ENCODE measurements at regions not wholly inside any gene's neighbourhood (a gene's known extent, or its start where the extent isn't known, plus 50 kb on each side); places are given as distances from the start of the nearest gene placed in this dataset.

DNA sequence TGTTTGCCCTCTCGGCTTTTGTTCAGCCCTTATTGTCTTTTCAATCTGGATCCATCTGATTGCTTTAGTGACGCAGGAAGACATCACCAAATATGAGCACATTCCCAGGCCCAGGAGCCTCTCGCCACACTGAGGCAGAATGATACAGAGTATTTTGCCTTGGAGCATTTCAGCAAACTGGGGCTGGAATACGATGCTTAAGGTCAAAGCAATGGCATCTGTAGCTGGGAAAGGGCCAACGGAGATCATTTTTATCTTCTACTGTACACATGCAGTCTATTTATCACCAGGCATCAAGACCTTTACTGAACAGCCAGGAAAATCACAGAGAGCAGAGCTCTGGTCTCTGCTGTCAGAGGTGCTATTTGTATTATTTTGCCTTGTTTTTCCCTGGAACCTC, 655.3 kb downstream of the RNF144B start (continued):
- TF ChIP-seq, protein P1, sequence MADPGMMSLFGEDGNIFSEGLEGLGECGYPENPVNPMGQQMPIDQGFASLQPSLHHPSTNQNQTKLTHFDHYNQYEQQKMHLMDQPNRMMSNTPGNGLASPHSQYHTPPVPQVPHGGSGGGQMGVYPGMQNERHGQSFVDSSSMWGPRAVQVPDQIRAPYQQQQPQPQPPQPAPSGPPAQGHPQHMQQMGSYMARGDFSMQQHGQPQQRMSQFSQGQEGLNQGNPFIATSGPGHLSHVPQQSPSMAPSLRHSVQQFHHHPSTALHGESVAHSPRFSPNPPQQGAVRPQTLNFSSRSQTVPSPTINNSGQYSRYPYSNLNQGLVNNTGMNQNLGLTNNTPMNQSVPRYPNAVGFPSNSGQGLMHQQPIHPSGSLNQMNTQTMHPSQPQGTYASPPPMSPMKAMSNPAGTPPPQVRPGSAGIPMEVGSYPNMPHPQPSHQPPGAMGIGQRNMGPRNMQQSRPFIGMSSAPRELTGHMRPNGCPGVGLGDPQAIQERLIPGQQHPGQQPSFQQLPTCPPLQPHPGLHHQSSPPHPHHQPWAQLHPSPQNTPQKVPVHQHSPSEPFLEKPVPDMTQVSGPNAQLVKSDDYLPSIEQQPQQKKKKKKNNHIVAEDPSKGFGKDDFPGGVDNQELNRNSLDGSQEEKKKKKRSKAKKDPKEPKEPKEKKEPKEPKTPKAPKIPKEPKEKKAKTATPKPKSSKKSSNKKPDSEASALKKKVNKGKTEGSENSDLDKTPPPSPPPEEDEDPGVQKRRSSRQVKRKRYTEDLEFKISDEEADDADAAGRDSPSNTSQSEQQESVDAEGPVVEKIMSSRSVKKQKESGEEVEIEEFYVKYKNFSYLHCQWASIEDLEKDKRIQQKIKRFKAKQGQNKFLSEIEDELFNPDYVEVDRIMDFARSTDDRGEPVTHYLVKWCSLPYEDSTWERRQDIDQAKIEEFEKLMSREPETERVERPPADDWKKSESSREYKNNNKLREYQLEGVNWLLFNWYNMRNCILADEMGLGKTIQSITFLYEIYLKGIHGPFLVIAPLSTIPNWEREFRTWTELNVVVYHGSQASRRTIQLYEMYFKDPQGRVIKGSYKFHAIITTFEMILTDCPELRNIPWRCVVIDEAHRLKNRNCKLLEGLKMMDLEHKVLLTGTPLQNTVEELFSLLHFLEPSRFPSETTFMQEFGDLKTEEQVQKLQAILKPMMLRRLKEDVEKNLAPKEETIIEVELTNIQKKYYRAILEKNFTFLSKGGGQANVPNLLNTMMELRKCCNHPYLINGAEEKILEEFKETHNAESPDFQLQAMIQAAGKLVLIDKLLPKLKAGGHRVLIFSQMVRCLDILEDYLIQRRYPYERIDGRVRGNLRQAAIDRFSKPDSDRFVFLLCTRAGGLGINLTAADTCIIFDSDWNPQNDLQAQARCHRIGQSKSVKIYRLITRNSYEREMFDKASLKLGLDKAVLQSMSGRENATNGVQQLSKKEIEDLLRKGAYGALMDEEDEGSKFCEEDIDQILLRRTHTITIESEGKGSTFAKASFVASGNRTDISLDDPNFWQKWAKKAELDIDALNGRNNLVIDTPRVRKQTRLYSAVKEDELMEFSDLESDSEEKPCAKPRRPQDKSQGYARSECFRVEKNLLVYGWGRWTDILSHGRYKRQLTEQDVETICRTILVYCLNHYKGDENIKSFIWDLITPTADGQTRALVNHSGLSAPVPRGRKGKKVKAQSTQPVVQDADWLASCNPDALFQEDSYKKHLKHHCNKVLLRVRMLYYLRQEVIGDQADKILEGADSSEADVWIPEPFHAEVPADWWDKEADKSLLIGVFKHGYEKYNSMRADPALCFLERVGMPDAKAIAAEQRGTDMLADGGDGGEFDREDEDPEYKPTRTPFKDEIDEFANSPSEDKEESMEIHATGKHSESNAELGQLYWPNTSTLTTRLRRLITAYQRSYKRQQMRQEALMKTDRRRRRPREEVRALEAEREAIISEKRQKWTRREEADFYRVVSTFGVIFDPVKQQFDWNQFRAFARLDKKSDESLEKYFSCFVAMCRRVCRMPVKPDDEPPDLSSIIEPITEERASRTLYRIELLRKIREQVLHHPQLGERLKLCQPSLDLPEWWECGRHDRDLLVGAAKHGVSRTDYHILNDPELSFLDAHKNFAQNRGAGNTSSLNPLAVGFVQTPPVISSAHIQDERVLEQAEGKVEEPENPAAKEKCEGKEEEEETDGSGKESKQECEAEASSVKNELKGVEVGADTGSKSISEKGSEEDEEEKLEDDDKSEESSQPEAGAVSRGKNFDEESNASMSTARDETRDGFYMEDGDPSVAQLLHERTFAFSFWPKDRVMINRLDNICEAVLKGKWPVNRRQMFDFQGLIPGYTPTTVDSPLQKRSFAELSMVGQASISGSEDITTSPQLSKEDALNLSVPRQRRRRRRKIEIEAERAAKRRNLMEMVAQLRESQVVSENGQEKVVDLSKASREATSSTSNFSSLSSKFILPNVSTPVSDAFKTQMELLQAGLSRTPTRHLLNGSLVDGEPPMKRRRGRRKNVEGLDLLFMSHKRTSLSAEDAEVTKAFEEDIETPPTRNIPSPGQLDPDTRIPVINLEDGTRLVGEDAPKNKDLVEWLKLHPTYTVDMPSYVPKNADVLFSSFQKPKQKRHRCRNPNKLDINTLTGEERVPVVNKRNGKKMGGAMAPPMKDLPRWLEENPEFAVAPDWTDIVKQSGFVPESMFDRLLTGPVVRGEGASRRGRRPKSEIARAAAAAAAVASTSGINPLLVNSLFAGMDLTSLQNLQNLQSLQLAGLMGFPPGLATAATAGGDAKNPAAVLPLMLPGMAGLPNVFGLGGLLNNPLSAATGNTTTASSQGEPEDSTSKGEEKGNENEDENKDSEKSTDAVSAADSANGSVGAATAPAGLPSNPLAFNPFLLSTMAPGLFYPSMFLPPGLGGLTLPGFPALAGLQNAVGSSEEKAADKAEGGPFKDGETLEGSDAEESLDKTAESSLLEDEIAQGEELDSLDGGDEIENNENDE (IDR thresholded peaks at IDR 0.05; ENCODE audit: insufficient replicate concordance, low read length) = no peak
- TF ChIP-seq TAF1 (IDR thresholded peaks at IDR 0.05; ENCODE audit: low read depth, low read length) (no peak), BCL11A (IDR thresholded peaks at IDR 0.05; ENCODE audit: low read depth in 2 of 2, low read length in 2 of 2) (no peak), HDAC2 (IDR thresholded peaks at IDR 0.05; ENCODE audit: borderline replicate concordance in 1 of 2, low read depth in 2 of 2, low read length in 2 of 2) (no peak), BRCA1 (IDR thresholded peaks at IDR 0.05; ENCODE audit: low read depth, low read length) (no peak), SAP30 (IDR thresholded peaks at IDR 0.05; ENCODE audit: insufficient read depth, insufficient replicate concordance, low read length) (no peak), NRF1 (IDR thresholded peaks at IDR 0.05; ENCODE audit: low read depth, low read length) (no peak), SUZ12 (IDR thresholded peaks at IDR 0.05; ENCODE audit: low read length) (no peak), YY1 (IDR thresholded peaks at IDR 0.05; ENCODE audit: low read depth, low read length) (no peak), ASH2L (IDR thresholded peaks at IDR 0.05; ENCODE audit: low read length) (no peak), HDAC6 (IDR thresholded peaks at IDR 0.05; ENCODE audit: low read depth, low read length) (no peak)
- TF ChIP-seq, protein P2, sequence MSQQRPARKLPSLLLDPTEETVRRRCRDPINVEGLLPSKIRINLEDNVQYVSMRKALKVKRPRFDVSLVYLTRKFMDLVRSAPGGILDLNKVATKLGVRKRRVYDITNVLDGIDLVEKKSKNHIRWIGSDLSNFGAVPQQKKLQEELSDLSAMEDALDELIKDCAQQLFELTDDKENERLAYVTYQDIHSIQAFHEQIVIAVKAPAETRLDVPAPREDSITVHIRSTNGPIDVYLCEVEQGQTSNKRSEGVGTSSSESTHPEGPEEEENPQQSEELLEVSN (IDR thresholded peaks at IDR 0.05) = no peak

All from H1 (cell line).